WTC11 (cell line): ENCODE measurements at regions not wholly inside any gene's neighbourhood (a gene's known extent, or its start where the extent isn't known, plus 50 kb on each side); places are given as distances from the start of the nearest gene placed in this dataset.

Experiments used
- FOXJ3 ChIP-seq: sonication (generic); formaldehyde crosslinking; IDR thresholded peaks from 2 replicates; pipeline ENCODE4 v1.9.0; 2021; ENCODE audit warnings: missing genetic modification reagents, mild to moderate bottlenecking, borderline replicate concordance
- SMAD3 ChIP-seq: sonication (generic); formaldehyde crosslinking; IDR thresholded peaks from 2 replicates; pipeline ENCODE4 v1.8.0; 2022; ENCODE audit warnings: missing genetic modification reagents, mild to moderate bottlenecking, borderline replicate concordance
- ZNF263 ChIP-seq: sonication (generic); formaldehyde crosslinking; IDR thresholded peaks from 2 replicates; pipeline ENCODE4 v1.8.1; 2022; ENCODE audit warnings: low read depth, mild to moderate bottlenecking, moderate library complexity, missing genetic modification reagents
- TF ChIP-seq, protein P1 (sequence below): fragments of 200-600 bp; IDR thresholded peaks from 2 replicates; pipeline ENCODE4 v1.8.0; 2022; ENCODE audit warnings: antibody characterized with exemption
- TF ChIP-seq, protein P2 (sequence below): sonication (generic); formaldehyde crosslinking; IDR thresholded peaks from 2 replicates; pipeline ENCODE4 v1.8.0; 2022; ENCODE audit warnings: mild to moderate bottlenecking, missing genetic modification reagents

DNA sequence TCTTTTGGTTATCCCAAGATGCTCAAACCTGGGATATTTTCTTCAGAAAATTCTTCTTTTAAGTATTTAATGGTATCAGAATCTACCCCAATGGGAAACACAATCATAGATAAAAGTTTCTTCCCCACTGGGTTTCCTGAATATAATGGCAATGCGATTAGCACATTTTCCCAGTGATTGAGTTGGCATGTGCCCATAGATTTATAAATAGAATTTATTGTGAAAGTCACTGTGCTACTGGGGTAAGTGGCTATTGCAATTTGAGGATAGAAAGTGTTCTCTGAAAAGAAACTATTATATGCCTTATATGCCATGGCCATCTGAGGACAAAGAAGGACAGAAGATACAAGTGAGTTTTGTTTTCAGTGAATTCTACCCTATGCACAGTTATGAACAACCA is 99.0 kb upstream of the RBMS3 start:
- no peak for TF ChIP-seq FOXJ3 (CRISPR knock-in tag)
- TF ChIP-seq, protein P1, sequence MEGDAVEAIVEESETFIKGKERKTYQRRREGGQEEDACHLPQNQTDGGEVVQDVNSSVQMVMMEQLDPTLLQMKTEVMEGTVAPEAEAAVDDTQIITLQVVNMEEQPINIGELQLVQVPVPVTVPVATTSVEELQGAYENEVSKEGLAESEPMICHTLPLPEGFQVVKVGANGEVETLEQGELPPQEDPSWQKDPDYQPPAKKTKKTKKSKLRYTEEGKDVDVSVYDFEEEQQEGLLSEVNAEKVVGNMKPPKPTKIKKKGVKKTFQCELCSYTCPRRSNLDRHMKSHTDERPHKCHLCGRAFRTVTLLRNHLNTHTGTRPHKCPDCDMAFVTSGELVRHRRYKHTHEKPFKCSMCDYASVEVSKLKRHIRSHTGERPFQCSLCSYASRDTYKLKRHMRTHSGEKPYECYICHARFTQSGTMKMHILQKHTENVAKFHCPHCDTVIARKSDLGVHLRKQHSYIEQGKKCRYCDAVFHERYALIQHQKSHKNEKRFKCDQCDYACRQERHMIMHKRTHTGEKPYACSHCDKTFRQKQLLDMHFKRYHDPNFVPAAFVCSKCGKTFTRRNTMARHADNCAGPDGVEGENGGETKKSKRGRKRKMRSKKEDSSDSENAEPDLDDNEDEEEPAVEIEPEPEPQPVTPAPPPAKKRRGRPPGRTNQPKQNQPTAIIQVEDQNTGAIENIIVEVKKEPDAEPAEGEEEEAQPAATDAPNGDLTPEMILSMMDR, result no peak
- TF ChIP-seq, protein P2, sequence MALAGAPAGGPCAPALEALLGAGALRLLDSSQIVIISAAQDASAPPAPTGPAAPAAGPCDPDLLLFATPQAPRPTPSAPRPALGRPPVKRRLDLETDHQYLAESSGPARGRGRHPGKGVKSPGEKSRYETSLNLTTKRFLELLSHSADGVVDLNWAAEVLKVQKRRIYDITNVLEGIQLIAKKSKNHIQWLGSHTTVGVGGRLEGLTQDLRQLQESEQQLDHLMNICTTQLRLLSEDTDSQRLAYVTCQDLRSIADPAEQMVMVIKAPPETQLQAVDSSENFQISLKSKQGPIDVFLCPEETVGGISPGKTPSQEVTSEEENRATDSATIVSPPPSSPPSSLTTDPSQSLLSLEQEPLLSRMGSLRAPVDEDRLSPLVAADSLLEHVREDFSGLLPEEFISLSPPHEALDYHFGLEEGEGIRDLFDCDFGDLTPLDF (CRISPR knock-in tag), result no peak
- TF ChIP-seq ZNF263 (CRISPR knock-in tag), result no peak
- TF ChIP-seq SMAD3 (CRISPR knock-in tag), result no peak
